ENCODE measurements at regions not wholly inside any gene's neighbourhood (a gene's known extent, or its start where the extent isn't known, plus 50 kb on each side); places are given as distances from the start of the nearest gene placed in this dataset.

GRCh38 chr10:131691481-131692090 lies 209.2 kb upstream of the PPP2R2D start:
- DNase-seq (no peak), ATAC-seq (no peak)

GRCh38 chr10:131692176-131692575 lies 208.6 kb upstream of the PPP2R2D start:
- DNase-seq (no peak), ATAC-seq (no peak)

DNA sequence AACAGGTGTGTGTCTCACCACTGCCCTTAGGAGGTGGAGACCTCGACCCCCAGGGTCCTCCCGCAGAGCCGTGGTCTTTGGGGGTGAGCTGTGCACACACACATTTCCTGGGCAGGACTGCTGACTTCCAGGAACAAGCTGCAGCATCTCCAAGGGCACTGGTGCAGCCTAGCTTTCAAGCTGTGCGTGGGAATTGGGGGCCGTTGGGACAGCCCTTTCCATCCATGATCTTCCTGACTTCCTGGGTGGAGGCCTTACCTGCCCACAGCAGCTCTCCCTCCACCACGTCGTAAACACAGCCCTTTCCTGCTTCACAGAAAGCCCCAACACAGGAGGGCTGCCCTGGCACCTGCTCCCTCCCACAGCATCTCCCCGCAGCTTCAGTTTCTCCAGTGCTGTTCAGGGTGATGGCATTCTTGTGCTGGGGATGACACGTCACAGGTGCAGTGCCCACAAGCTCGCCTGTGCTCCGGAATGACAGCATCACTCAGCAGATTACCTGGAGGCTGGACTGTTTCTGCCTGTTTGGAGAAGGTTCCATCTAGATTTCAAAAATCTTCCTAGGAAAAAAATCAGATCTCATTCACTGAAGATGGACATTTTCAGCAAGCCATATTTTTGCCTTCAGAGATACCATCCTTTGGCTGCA lies 208.0 kb upstream of the PPP2R2D start:
- ATAC-seq (no peak), DNase-seq (no peak)

- ATAC-seq, result no peak
- no peak for DNase-seq
Observed at GRCh38 chr10:131693766-131694165, 207.0 kb upstream of the PPP2R2D start.

- no peak for ATAC-seq
- DNase-seq, result no peak
Observed at GRCh38 chr10:131694168-131694780, 206.5 kb upstream of the PPP2R2D start.

DNA sequence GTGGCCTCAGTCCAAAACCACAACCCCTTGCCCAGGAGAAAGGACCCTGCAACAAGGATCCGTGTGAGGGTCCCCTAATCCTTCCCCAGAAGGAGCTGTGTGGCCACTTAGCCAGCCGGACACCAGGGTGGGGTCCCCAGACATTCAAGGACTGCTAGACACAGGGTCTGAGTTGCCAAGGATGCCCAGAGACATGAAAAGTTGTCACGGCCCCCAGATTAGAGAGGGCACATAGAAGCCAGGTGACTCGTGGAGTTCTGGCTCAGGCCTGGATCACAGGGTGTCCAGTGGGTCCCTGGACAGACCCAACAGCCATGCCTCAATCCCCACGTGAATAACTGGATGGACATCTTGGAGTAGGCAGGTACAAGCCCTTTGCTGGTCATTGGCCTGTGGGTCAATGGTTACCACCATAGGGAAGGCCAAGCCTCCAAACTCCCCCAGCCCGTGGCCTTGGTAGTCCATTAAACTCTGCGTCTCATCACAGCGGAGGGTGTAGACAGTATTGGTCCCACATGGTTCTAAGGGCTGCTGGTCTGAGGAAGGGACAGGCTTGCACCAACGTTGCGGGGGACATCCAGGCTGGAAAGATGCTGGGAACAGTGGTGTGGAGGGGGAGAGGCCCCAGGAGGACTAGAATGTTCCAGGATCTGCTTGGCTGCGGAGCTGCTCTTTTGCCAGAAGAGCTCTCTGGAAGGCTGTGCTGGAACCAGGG lies 205.9 kb upstream of the PPP2R2D start:
- DNase-seq (no peak), ATAC-seq (peak; percentile 19)

DNA sequence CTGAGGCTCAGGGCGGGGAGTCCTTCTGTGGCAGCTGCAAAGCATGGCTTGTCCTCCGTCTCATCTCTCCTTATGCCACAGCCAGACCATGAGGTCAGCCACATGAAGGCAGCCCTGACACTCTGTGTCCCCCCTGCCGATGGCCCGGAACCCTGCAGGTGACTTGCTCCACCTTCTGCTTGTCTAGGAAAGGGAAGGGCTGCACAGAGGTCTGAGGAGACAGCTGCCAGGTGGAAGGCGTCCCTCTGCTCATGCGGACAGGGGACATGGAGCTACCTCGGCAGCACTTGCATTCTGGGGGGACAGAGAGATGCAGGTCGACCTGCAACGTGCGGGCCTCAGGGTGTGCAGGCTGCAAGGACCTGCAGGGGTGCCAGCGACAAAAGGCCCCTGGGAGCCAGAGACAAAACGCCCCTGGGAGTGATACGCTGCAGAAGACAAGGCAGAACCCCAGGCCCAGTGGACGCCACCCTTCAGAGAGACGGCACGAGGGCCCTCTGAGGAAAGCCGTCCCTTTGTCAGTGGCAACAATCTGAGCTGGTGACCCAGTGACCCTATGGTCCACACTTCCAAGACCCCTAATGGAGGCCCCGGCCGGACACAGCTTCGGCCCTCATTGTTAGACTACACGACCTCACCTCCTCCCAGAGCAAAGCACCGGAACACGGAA lies 205.2 kb upstream of the PPP2R2D start:
- no peak for ATAC-seq
- DNase-seq, result no peak

- DNase-seq, result no peak
- ATAC-seq, result no peak
Observed at GRCh38 chr10:131697476-131698128, 203.2 kb upstream of the PPP2R2D start.

DNA sequence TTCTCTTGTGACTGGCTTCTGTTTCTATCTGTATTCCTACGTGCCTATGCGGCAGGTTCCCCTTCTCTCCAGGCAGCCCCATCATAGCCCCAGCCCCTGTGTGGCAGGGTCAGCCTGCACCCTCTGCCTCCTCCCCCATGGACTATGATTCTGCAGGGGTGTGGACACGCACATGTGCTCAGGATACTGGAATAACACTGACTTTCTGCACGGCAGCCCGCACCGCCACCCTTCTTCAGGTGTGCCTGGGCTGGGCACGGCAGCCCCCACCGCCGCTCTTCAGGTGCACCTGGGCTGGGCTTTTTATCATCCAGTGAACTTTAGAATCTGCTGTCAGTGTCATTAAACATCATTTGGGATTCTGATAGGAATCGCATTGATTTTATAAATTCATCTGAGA lies 202.6 kb upstream of the PPP2R2D start:
- DNase-seq, result no peak
- ATAC-seq, result no peak

DNA sequence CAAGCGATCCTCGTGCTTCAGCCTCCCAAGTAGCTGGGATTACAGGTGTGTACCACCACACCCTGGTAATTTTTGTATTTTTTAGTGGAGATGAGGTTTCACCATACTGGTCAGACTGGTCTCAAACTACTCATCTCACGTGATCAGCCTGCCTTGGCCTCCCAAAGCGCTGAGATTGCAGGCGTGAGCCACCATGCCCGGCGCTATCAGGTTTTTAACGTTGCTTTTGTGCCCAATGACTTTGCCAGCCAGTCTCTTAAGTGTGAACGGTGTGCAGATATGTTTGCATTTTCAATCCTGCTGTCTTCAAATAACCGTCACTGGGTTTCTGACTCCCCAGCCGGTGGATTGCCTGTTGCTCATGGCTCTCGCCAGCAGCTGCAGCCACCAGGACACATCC lies 201.8 kb upstream of the PPP2R2D start:
- no peak for ATAC-seq

DNA sequence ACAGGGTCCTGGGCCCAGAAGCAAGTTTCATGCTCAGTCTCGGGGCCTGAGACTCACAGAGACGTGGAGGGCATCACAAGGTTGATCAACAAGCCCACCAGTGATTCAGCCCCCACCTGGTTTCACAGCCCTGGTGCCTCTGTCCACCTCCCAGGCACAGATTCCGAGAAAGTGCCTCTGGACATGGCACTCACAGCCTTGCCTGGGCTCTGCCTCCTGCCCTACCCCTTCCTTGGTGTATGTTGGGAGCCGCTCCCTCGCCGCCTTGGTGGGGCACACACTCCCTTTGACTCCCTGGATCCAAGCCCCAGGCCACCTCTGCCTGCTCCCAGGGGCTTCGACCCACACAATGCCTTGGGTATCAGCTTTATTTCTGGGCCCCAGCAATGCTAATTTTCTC lies 200.8 kb upstream of the PPP2R2D start:
- ATAC-seq, result no peak
- no peak for DNase-seq

More for the DNA sequence above, 201.8 kb upstream of the PPP2R2D start:
- no peak for DNase-seq

- DNase-seq (no peak), ATAC-seq (no peak)
Observed at GRCh38 chr10:131700506-131700905, 200.3 kb upstream of the PPP2R2D start.

GRCh38 chr10:131701131-131701947 lies 199.5 kb upstream of the PPP2R2D start:
- DNase-seq, result no peak
- ATAC-seq, result no peak

GRCh38 chr10:131702531-131703356 lies 198.1 kb upstream of the PPP2R2D start:
- DNase-seq (no peak), ATAC-seq (no peak)

GRCh38 chr10:131703541-131703940 lies 197.3 kb upstream of the PPP2R2D start:
- no peak for ATAC-seq
- no peak for DNase-seq

DNA sequence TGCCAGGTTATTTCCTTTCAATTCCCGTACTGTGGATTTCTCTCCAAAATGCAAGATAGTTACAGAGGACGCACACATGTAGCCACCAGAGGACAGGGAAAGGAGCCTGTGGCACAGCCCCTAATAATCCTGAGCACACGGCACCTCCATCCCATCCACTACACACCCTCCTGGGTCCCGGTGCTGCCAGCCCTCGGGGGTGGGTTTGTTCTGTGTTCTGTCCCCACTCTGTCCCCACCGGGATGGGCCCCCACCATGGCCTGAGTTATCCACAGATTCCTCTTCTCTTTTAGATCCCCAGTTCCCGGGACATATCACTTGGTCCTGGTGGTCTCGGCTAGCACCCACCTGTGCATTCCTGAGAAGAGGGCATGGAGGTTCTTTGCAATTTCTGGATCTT lies 196.9 kb upstream of the PPP2R2D start:
- ATAC-seq, result no peak
- no peak for DNase-seq

GRCh38 chr10:131706476-131706875 lies 194.3 kb upstream of the PPP2R2D start:
- DNase-seq (no peak), ATAC-seq (no peak)

DNA sequence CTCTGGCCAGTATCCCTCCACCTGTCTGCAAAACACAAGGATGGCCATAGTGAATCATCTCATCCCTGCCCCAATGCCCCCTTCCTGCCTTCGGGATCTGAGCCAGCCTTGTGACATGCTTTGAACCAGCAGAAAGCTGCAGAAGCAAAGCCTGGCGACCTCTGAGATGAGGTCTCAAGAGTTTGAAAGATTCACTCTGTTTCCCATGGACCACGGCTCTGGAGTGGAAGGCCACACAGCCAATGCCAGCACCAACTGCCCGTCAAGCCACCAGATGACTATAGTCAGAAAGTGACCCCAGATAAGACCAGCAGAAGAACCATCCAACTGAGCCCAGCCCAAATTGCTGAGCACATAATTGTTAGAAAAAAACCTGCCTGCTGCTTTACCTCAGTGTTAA lies 193.9 kb upstream of the PPP2R2D start:
- no peak for DNase-seq
- no peak for ATAC-seq

DNA sequence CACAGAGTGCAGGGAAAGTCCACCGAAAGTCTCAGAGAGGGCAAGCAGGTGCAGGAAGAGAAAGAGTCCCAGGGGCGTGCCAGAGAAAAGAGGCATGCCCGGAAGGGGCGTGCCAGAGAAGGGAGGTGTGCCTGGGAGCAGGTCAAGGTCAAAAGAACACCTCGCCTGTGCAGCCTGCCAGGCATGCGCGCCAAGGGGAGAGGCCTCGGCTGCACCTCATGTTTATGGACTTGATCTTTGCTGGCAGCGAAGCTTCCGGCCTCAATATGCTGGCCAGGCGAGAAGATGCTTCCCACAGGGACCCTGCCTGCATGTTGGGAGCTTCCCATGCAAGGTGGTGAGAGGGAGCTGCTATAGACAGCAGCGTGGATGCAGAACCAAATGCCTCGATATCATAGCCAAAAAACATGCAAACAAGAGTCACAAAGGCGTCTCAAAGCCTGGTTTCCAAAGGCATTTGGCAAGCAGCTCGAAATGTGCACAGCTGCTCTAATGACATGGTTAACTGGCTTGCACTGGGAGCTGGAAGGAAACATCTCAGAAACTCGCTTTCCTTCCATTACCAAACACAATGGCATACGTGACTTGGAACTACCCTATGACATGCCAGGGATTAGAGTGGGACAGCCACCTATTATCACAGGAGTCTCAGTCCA lies 192.5 kb upstream of the PPP2R2D start:
- ATAC-seq (no peak), DNase-seq (no peak)
